Erythroblast (primary cell): ENCODE measurements at regions not wholly inside any gene's neighbourhood (a gene's known extent, or its start where the extent isn't known, plus 50 kb on each side); places are given as distances from the start of the nearest gene placed in this dataset.

Experiments
- DNase-seq, 2 experiments: peaks; one replicate each; lab custom pipeline; 2025; lab: John Stamatoyannopoulos, UW
- GATA1 ChIP-seq: IDR thresholded peaks from 2 replicates; pipeline ENCODE4 v1.6.1; 2011; ENCODE audit warnings: low read depth, mild to moderate bottlenecking, control low read depth, low read length, moderate library complexity
- POLR2A ChIP-seq: IDR thresholded peaks from 2 replicates; pipeline ENCODE4 v1.6.1; 2011; ENCODE audit warnings: mild to moderate bottlenecking, low read length

DNA sequence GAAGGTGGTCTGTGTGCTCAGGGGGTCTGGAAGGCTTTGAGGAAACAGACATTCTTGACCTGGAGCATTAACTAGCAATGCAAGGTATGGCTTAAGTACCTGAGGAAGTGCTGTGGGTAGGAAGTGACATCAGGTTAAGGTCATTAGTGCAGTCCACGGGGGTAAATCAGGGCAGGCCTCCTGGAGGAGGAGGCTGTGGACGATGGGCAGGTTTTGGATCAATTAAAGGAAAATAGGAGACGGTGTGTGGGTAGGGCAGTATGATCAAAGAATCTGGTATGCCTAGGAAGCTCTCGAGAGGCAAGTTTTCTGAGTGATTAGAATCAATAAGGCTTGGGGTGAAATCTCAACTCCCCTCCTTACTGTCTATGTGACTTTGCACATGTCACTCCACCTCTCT lies 295.3 kb downstream of the AACS start:
- DNase-seq, result no peak
- TF ChIP-seq POLR2A, result no peak
- no peak for TF ChIP-seq GATA1

DNA sequence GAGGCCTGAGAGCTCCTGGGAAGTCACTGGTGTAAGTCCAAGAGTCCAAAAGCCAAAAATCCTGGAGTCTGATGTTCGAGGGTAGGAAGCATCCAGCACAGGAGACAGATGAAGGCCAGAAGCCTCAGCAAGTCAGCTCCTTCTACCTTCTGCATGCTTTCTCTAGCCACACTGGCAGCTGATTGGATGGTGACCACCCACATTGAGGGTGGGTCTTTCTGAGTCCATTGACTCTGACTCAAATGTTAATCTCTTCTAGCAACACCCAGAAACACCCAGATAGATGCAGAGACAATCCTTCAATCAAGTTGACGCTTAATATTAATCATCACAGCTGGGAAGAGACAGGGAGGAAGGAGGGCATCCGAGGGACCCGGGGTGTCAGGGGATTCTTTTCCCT lies 305.8 kb downstream of the AACS start:
- TF ChIP-seq GATA1, result no peak
- TF ChIP-seq POLR2A, result no peak
- no peak for DNase-seq

- no peak for DNase-seq
- TF ChIP-seq POLR2A (no peak), GATA1 (no peak)
Observed at GRCh38 chr12:125372085-125372484, 306.9 kb downstream of the AACS start.

- no peak for DNase-seq
- TF ChIP-seq GATA1 (no peak), POLR2A (no peak)
Observed at GRCh38 chr12:125373375-125373774, 308.1 kb downstream of the AACS start.

DNA sequence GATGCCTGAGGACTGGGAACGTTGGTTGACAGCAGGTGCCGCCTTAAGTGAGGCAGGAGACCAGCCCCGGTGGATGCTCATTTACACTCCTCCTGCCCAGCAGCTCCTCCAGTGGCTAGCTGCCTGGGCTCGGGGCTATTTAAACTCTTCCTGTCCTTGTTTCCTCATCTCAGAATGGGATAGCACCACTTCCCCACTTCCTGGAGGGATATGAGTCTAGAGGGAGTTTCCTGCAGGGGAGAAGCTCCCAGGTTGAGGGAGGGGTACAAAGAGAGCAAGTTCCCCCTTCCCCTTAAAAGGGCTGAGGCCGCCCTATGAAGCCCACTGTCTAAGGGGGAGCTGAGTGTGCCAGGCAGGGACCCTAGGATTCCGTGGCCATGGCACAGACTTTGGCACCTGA lies 311.2 kb downstream of the AACS start:
- DNase-seq, result no peak
- TF ChIP-seq POLR2A (no peak), GATA1 (no peak)

GRCh38 chr12:125377093-125377492 lies 311.9 kb downstream of the AACS start:
- TF ChIP-seq GATA1, result no peak
- no peak for TF ChIP-seq POLR2A
- DNase-seq, result no peak

DNA sequence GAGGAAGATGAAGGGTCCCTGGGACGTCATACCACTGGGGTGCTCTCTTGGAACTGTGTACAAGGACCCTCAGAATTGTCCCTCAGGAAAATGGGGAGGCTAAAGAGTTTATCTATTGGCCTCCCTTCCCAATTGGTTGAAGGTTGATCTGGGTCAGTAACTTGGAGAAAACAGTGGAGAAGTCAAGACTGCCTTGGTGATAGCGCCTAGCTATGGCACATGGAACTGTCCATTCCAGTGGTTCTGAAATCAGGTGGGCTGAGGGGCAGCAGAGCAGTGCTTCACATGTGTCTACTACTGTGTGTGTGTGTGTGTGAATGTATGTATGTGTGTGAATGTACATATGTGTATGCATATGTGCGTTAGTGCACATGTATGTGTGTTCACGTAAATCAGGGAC lies 316.1 kb downstream of the AACS start:
- no peak for DNase-seq
- no peak for TF ChIP-seq POLR2A
- TF ChIP-seq GATA1, result no peak

DNA sequence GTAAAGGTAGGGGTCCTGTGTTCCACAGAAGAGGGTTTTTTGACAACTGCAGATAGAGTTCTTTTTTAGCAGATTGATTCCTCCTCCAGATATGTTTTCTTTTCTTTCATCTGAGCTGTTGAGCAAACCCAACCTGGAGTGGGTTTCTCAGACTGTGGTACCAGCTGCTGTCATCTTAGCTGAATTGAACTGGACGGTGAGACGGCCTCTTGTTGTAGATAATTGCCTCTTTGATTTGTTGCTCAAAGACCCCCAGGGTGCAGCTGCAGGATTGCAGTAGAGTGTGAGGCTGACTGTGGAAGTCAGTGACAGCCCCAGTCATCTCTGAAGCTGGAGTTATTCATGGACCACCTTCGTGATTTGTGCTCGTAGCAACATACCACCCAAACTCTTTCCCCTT lies 317.7 kb downstream of the AACS start:
- DNase-seq, result no peak
- TF ChIP-seq GATA1, result no peak
- no peak for TF ChIP-seq POLR2A

- no peak for TF ChIP-seq POLR2A
- TF ChIP-seq GATA1, result no peak
Observed at GRCh38 chr12:125386652-125387051, 321.4 kb downstream of the AACS start.

DNA sequence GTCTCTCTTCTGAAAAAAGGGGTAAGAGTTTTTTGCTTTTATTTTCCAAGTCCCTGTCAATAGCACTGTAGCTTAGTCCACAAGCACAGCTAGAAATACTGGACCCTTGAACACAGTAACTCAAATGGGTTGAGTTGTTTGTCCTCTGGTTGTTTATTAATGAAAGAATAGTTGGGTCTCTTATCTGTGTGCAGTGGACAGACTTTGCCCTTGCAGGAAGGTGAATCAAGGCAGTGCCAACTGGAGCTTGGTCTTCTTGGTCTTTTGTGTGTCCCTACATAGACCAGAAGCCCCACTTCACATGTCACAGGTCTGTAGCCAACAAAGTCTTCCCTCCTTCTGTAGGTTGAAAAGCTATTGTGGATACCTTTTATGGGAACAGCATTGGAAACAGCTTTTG lies 322.0 kb downstream of the AACS start:
- no peak for TF ChIP-seq GATA1
- TF ChIP-seq POLR2A, result no peak
- DNase-seq, result no peak

More at GRCh38 chr12:125386652-125387051, 321.4 kb downstream of the AACS start:
- DNase-seq, result no peak

GRCh38 chr12:125389061-125389697 lies 323.9 kb downstream of the AACS start:
- DNase-seq, result no peak
- TF ChIP-seq GATA1 (no peak), POLR2A (no peak)

- TF ChIP-seq GATA1 (no peak), POLR2A (no peak)
- no peak for DNase-seq
Observed at GRCh38 chr12:125393569-125393968, 328.3 kb downstream of the AACS start.

GRCh38 chr12:125395583-125396215 lies 330.5 kb downstream of the AACS start:
- TF ChIP-seq GATA1, result no peak
- no peak for TF ChIP-seq POLR2A
- no peak for DNase-seq

- TF ChIP-seq GATA1 (no peak), POLR2A (no peak)
- DNase-seq, result no peak
Observed at GRCh38 chr12:125399489-125399888, 334.3 kb downstream of the AACS start.
